ENCODE measurements at regions not wholly inside any gene's neighbourhood (a gene's known extent, or its start where the extent isn't known, plus 50 kb on each side); places are given as distances from the start of the nearest gene placed in this dataset.
"Not testable (repeated sequence)": the region's sequence is repeated elsewhere in the genome, so short reads cannot be mapped to it uniquely, and the experiment has no call there.

GRCh38 chr2:208880171-208880570, 473.6 kb downstream of the PTH2R start:
- DNase-seq (ENCODE audit: low spot score) (no peak), ATAC-seq (ENCODE audit: low FRiP score) (no peak)
- TF ChIP-seq CTCF (IDR thresholded peaks at IDR 0.05) = no peak

- no peak for TF ChIP-seq CTCF (IDR thresholded peaks at IDR 0.05)
- no peak for ATAC-seq (ENCODE audit: low FRiP score)
- DNase-seq (ENCODE audit: low spot score) = no peak
Measured at GRCh38 chr2:208890486-208890885, 483.9 kb downstream of the PTH2R start.

- no peak for TF ChIP-seq CTCF (IDR thresholded peaks at IDR 0.05)
- no peak for DNase-seq (ENCODE audit: low spot score)
- ATAC-seq (ENCODE audit: low FRiP score) = no peak
Measured at GRCh38 chr2:208892203-208892602, 485.6 kb downstream of the PTH2R start.

- no peak for DNase-seq (ENCODE audit: low spot score)
- no peak for TF ChIP-seq CTCF (IDR thresholded peaks at IDR 0.05)
- ATAC-seq (ENCODE audit: low FRiP score) = no peak
Measured at GRCh38 chr2:208906330-208906729, 499.7 kb downstream of the PTH2R start.

- no peak for ATAC-seq (ENCODE audit: low FRiP score)
- no peak for TF ChIP-seq CTCF (IDR thresholded peaks at IDR 0.05)
- no peak for DNase-seq (ENCODE audit: low spot score)
Measured at GRCh38 chr2:208915401-208915800, 508.4 kb upstream of the MAP2 start.

GRCh38 chr2:208916881-208917280, 507.0 kb upstream of the MAP2 start:
- DNase-seq (ENCODE audit: low spot score) (no peak), ATAC-seq (ENCODE audit: low FRiP score) (no peak)
- no peak for TF ChIP-seq CTCF (IDR thresholded peaks at IDR 0.05)

- DNase-seq (ENCODE audit: low spot score); ATAC-seq (ENCODE audit: low FRiP score): not testable (repeated sequence)
Measured at GRCh38 chr2:208921358-208921757, 502.5 kb upstream of the MAP2 start.

GRCh38 chr2:208927867-208928266, 496.0 kb upstream of the MAP2 start:
- no peak for TF ChIP-seq CTCF (IDR thresholded peaks at IDR 0.05)
- DNase-seq (ENCODE audit: low spot score) (no peak), ATAC-seq (ENCODE audit: low FRiP score) (no peak)

All from omental fat pad (tissue), 3 donors.